K562 (cell line): ENCODE measurements at regions not wholly inside any gene's neighbourhood (a gene's known extent, or its start where the extent isn't known, plus 50 kb on each side); places are given as distances from the start of the nearest gene placed in this dataset.

Experiments
- FIP1L1 ChIP-seq: fragments of 200-400 bp; formaldehyde crosslinking; IDR thresholded peaks from 2 replicates; pipeline ENCODE4 v1.6.1; 2018; ENCODE audit warnings: mild to moderate bottlenecking, low read depth, low read length; ENCODE audit not compliant: poor library complexity, severe bottlenecking
- GTF2F1 ChIP-seq: IDR thresholded peaks from 2 replicates; pipeline ENCODE4 v1.6.1; 2011; ENCODE audit warnings: low read depth, low read length, improper control_type of control experiment
- NBN ChIP-seq: fragments of 450-650 bp; IDR thresholded peaks from 2 replicates; pipeline ENCODE4 v1.6.1; 2016; ENCODE audit warnings: low read depth, mild to moderate bottlenecking
- TAF1 ChIP-seq: IDR thresholded peaks from 2 replicates; pipeline ENCODE4 v1.6.1; 2011; ENCODE audit warnings: mild to moderate bottlenecking, low read length, moderate library complexity; ENCODE audit not compliant: insufficient read depth, control insufficient read depth, severe bottlenecking; ENCODE audit errors: extremely low read depth
- TF ChIP-seq, protein P1 (sequence below), 3 experiments: IDR thresholded peaks in 2 of 3; conservative IDR thresholded peaks in 1 of 3; 2 replicates each; pipeline ENCODE4 v1.5.1; 2011 to 2012; ENCODE audit warnings: low read length in 3 of 3, mild to moderate bottlenecking in 3 of 3, control low read depth in 2 of 3, improper control_type of control experiment in 1 of 3, inconsistent platforms in 1 of 3, low read depth in 1 of 3, mixed read lengths in 1 of 3, moderate library complexity in 1 of 3; ENCODE audit not compliant: insufficient read depth in 2 of 3
- TF ChIP-seq, protein P2 (sequence below): IDR thresholded peaks from 3 replicates; pipeline ENCODE4 v1.6.1; 2011; ENCODE audit warnings: borderline replicate concordance, mild to moderate bottlenecking; ENCODE audit not compliant: insufficient read length, insufficient read depth

DNA sequence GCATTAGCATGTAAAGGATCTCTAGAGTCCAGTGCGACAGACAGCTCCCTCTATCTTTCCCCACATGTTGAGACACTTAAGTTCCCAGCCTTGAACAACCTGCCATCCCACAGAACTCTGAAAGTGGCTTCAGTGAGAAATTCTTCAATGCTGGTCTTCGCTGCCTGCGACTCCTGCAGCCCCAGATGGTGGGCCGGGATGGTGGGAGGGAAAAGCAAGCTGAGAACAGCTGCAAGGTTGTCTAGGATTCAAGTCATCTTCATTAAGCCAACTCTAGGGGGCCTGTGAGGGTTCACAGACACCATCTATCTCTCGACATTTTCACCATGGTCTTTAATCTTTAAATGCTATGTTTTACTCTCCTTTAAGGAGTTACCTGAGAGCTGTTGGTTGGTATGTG lies 185.5 kb upstream of the C1orf174 start:
- TF ChIP-seq, protein P1, sequence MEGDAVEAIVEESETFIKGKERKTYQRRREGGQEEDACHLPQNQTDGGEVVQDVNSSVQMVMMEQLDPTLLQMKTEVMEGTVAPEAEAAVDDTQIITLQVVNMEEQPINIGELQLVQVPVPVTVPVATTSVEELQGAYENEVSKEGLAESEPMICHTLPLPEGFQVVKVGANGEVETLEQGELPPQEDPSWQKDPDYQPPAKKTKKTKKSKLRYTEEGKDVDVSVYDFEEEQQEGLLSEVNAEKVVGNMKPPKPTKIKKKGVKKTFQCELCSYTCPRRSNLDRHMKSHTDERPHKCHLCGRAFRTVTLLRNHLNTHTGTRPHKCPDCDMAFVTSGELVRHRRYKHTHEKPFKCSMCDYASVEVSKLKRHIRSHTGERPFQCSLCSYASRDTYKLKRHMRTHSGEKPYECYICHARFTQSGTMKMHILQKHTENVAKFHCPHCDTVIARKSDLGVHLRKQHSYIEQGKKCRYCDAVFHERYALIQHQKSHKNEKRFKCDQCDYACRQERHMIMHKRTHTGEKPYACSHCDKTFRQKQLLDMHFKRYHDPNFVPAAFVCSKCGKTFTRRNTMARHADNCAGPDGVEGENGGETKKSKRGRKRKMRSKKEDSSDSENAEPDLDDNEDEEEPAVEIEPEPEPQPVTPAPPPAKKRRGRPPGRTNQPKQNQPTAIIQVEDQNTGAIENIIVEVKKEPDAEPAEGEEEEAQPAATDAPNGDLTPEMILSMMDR (IDR thresholded peaks at IDR 0.05 in 2 of 3, conservative IDR thresholded peaks at IDR 0.05 in 1 of 3; ENCODE audit: insufficient read depth in 2 of 3, low read depth in 1 of 3, low read length in 3 of 3) = no peak
- TF ChIP-seq NBN = no peak
- TF ChIP-seq, protein P2, sequence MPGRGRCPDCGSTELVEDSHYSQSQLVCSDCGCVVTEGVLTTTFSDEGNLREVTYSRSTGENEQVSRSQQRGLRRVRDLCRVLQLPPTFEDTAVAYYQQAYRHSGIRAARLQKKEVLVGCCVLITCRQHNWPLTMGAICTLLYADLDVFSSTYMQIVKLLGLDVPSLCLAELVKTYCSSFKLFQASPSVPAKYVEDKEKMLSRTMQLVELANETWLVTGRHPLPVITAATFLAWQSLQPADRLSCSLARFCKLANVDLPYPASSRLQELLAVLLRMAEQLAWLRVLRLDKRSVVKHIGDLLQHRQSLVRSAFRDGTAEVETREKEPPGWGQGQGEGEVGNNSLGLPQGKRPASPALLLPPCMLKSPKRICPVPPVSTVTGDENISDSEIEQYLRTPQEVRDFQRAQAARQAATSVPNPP = no peak
- no peak for TF ChIP-seq TAF1
- TF ChIP-seq FIP1L1 = no peak
- no peak for TF ChIP-seq GTF2F1
